ENCODE measurements at regions not wholly inside any gene's neighbourhood (a gene's known extent, or its start where the extent isn't known, plus 50 kb on each side); places are given as distances from the start of the nearest gene placed in this dataset.

GRCh38 chr2:15863089-15863488, 77.3 kb upstream of the MYCN start:
- Histone ChIP-seq H3K27ac (no peak overlapping the region), H3K4me3 (no peak overlapping the region), H3K4me1 (ENCODE audit: control insufficient read depth in 1 of 2, low read depth in 2 of 2) (no peaks in the 10 kb centered on the region), H3K27me3 (replicated peaks; ENCODE audit: insufficient read depth) (no peaks in the 10 kb centered on the region), H3K9me3 (no peaks in the 10 kb centered on the region), H3K36me3 (no peaks in the 10 kb centered on the region)
- TF ChIP-seq CTCF (IDR thresholded peaks at IDR 0.05): no peak
- ATAC-seq (ENCODE audit: insufficient number of reproducible peaks, low FRiP score, low read depth) (no peak), DNase-seq (ENCODE audit: low spot score) (no peak)

GRCh38 chr2:15863494-15864175, 76.7 kb upstream of the MYCN start:
- no peak for TF ChIP-seq CTCF (IDR thresholded peaks at IDR 0.05)
- ATAC-seq (ENCODE audit: insufficient number of reproducible peaks, low FRiP score, low read depth): no peak
- no peaks in the 10 kb centered on the region for H3K9me3 ChIP-seq
- no peaks in the 10 kb centered on the region for H3K36me3 ChIP-seq
- no peak overlapping the region for H3K4me3 ChIP-seq
- H3K4me1 ChIP-seq (ENCODE audit: control insufficient read depth in 1 of 2, low read depth in 2 of 2): no peaks in the 10 kb centered on the region
- no peak for DNase-seq (ENCODE audit: low spot score)
- no peak overlapping the region for H3K27ac ChIP-seq
- no peaks in the 10 kb centered on the region for H3K27me3 ChIP-seq (replicated peaks; ENCODE audit: insufficient read depth)

DNA sequence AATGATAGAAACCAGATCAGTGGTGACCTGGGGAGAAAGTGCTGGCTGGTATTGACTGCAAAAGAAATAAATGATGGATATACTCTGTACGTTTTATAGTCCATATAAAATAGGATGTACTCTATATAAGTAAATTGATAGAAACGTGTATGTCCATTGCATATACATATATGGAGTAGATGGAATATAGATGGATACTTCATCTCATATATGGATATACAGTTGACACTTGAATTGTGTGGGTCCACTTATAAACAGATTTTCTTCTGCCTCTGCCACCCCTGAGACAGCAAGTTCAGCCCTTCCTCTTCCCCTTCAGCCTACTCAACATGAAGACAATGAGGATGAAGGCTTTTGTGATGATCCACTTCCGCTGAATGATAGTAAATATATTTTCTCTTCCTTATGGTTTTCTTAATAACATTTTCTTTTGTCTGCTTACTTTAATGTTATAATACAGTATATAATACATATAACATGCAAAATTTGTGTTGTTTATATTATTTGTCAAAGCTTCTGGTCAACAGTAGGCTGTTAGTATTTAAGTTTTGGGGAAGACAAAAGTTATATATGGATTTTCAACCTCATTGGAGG, 76.1 kb upstream of the MYCN start:
- no peak overlapping the region for H3K27ac ChIP-seq
- DNase-seq (ENCODE audit: low spot score) (no peak), ATAC-seq (ENCODE audit: insufficient number of reproducible peaks, low FRiP score, low read depth) (no peak)
- no peak for TF ChIP-seq CTCF (IDR thresholded peaks at IDR 0.05)
- H3K27me3 ChIP-seq (replicated peaks; ENCODE audit: insufficient read depth): no peaks in the 10 kb centered on the region
- no peaks in the 10 kb centered on the region for H3K4me1 ChIP-seq (ENCODE audit: control insufficient read depth in 1 of 2, low read depth in 2 of 2)
- no peak overlapping the region for H3K4me3 ChIP-seq
- no peaks in the 10 kb centered on the region for H3K36me3 ChIP-seq
- no peaks in the 10 kb centered on the region for H3K9me3 ChIP-seq

DNA sequence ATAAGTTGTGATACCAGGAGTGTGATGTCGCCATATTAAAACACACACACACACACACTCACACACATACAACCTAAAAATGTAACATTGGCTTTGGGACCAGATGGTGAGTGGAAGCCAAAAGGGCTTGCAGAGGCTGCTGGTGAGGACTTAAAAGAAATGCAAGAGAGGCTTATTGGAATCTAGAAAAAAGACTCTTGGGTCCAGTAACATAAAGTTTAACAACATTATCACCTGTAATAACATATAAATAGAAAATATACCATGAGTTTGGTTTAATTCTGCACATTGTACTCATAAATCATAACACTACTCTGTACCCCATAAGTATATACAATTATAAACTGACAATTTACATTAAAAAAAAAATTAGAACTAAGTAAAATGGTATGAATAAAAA, 74.4 kb upstream of the MYCN start:
- TF ChIP-seq CTCF (IDR thresholded peaks at IDR 0.05): no peak
- Histone ChIP-seq H3K4me3 (no peak overlapping the region), H3K27ac (no peak overlapping the region), H3K27me3 (replicated peaks; ENCODE audit: insufficient read depth) (no peaks in the 10 kb centered on the region), H3K9me3 (no peaks in the 10 kb centered on the region), H3K4me1 (ENCODE audit: control insufficient read depth in 1 of 2, low read depth in 2 of 2) (no peaks in the 10 kb centered on the region), H3K36me3 (no peaks in the 10 kb centered on the region)
- no peak for ATAC-seq (ENCODE audit: insufficient number of reproducible peaks, low FRiP score, low read depth)
- no peak for DNase-seq (ENCODE audit: low spot score)

GRCh38 chr2:15866563-15867193, 73.7 kb upstream of the MYCN start:
- Histone ChIP-seq H3K27ac (no peak overlapping the region), H3K9me3 (no peaks in the 10 kb centered on the region), H3K4me3 (no peak overlapping the region), H3K4me1 (ENCODE audit: control insufficient read depth in 1 of 2, low read depth in 2 of 2) (no peaks in the 10 kb centered on the region), H3K36me3 (no peaks in the 10 kb centered on the region), H3K27me3 (replicated peaks; ENCODE audit: insufficient read depth) (no peaks in the 10 kb centered on the region)
- no peak for DNase-seq (ENCODE audit: low spot score)
- ATAC-seq (ENCODE audit: insufficient number of reproducible peaks, low FRiP score, low read depth): no peak
- TF ChIP-seq CTCF (IDR thresholded peaks at IDR 0.05): no peak

Measured in thoracic aorta (tissue), 2 donors.